ENCODE measurements at regions not wholly inside any gene's neighbourhood (a gene's known extent, or its start where the extent isn't known, plus 50 kb on each side); places are given as distances from the start of the nearest gene placed in this dataset.

GRCh38 chr2:200159829-200160781, 146.4 kb upstream of the SPATS2L start:
- intact Hi-C loops (cut with DNase I), result no loop called here
- WGBS, result 76% methylated on average over 11 of the region's 11 CpGs
- H3K36me3 ChIP-seq, result no peaks in the 10 kb centered on the region
- H3K4me3 ChIP-seq, result no peak overlapping the region
- no peak for DNase-seq (ENCODE audit: low spot score)
- no peaks in the 10 kb centered on the region for H3K4me1 ChIP-seq (replicated peaks)
- no peaks in the 10 kb centered on the region for H3K9me3 ChIP-seq
- H3K27me3 ChIP-seq (replicated peaks; ENCODE audit: insufficient read depth), result no peaks in the 10 kb centered on the region
- no peak overlapping the region for H3K27ac ChIP-seq
- TF ChIP-seq POLR2AphosphoS5 (IDR thresholded peaks at IDR 0.05), result no peak
- no peak for TF ChIP-seq POLR2A (IDR thresholded peaks at IDR 0.05)
- TF ChIP-seq, protein P1, sequence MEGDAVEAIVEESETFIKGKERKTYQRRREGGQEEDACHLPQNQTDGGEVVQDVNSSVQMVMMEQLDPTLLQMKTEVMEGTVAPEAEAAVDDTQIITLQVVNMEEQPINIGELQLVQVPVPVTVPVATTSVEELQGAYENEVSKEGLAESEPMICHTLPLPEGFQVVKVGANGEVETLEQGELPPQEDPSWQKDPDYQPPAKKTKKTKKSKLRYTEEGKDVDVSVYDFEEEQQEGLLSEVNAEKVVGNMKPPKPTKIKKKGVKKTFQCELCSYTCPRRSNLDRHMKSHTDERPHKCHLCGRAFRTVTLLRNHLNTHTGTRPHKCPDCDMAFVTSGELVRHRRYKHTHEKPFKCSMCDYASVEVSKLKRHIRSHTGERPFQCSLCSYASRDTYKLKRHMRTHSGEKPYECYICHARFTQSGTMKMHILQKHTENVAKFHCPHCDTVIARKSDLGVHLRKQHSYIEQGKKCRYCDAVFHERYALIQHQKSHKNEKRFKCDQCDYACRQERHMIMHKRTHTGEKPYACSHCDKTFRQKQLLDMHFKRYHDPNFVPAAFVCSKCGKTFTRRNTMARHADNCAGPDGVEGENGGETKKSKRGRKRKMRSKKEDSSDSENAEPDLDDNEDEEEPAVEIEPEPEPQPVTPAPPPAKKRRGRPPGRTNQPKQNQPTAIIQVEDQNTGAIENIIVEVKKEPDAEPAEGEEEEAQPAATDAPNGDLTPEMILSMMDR (IDR thresholded peaks at IDR 0.05), result no peak

- H3K4me1 ChIP-seq (replicated peaks), result no peaks in the 10 kb centered on the region
- H3K27me3 ChIP-seq (replicated peaks; ENCODE audit: insufficient read depth), result no peaks in the 10 kb centered on the region
- 79% methylated on average over 3 of the region's 3 CpGs for WGBS
- intact Hi-C loops (cut with DNase I), result no loop called here
- H3K4me3 ChIP-seq, result no peak overlapping the region
- DNase-seq (ENCODE audit: low spot score), result no peak
- H3K36me3 ChIP-seq, result no peaks in the 10 kb centered on the region
- TF ChIP-seq POLR2A (IDR thresholded peaks at IDR 0.05) (no peak), POLR2AphosphoS5 (IDR thresholded peaks at IDR 0.05) (no peak)
- TF ChIP-seq, protein P1 (IDR thresholded peaks at IDR 0.05), result no peak
- H3K27ac ChIP-seq, result no peak overlapping the region
- no peaks in the 10 kb centered on the region for H3K9me3 ChIP-seq
These were observed 145.0 kb upstream of the SPATS2L start for GRCh38 chr2:200161458-200161857.

DNA sequence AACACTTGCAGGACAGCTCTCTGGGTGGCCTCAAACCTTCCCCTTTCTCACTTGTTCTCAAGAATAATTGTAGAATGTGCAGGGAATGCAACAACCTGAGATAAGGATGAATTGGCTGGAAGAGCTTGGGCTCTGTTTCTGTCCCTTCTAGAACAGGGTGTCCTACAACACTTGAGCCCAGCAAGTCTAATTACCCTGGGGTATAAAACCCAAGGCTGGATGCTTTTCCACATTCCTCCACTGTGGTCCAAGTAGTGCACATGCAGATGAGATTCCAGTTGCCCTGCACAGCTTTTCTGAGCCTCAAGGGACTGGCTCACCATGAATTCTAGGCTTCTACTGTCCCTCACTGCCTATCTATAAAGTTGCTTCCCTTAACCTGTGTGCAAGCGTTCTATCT, 140.8 kb upstream of the SPATS2L start:
- Histone ChIP-seq H3K27me3 (replicated peaks; ENCODE audit: insufficient read depth) (no peaks in the 10 kb centered on the region), H3K27ac (no peak overlapping the region), H3K9me3 (no peaks in the 10 kb centered on the region), H3K36me3 (no peaks in the 10 kb centered on the region), H3K4me1 (replicated peaks) (no peaks in the 10 kb centered on the region), H3K4me3 (no peak overlapping the region)
- DNase-seq (ENCODE audit: low spot score), result no peak
- TF ChIP-seq POLR2A (IDR thresholded peaks at IDR 0.05) (no peak), POLR2AphosphoS5 (IDR thresholded peaks at IDR 0.05) (no peak)
- intact Hi-C loops (cut with DNase I), result no loop called here
- 93% methylated on average over 1 of the region's 1 CpG for WGBS

- TF ChIP-seq POLR2AphosphoS5 (IDR thresholded peaks at IDR 0.05) (no peak), POLR2A (IDR thresholded peaks at IDR 0.05) (no peak)
- TF ChIP-seq, protein P1 (IDR thresholded peaks at IDR 0.05), result no peak
- no peaks in the 10 kb centered on the region for H3K36me3 ChIP-seq
- no peaks in the 10 kb centered on the region for H3K27me3 ChIP-seq (replicated peaks; ENCODE audit: insufficient read depth)
- intact Hi-C loops (cut with DNase I), result no loop called here
- H3K4me3 ChIP-seq, result no peak overlapping the region
- WGBS, result 80% methylated on average over 12 of the region's 12 CpGs
- no peaks in the 10 kb centered on the region for H3K9me3 ChIP-seq
- H3K27ac ChIP-seq, result no peak overlapping the region
- no peak for DNase-seq (ENCODE audit: low spot score)
- no peaks in the 10 kb centered on the region for H3K4me1 ChIP-seq (replicated peaks)
These were observed 137.6 kb upstream of the SPATS2L start for GRCh38 chr2:200168641-200169555.

DNA sequence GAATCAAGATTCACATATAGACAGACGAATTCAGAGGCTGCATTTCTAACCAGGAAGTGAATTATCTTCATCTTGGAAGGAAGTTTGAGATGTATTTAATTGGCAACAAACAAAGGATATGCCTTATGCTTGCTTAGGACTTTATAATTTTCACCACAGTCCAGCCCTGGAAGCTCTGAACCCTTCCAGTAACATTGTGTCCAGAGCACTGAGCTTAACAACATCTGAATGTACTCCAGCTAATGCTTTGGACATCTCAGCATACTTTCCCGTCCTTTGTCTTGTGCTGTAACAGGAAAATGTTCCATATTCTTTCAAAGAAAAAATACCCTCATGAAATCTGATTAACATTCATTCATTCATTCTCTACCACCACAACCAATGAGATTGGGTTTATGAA, 136.3 kb upstream of the SPATS2L start:
- H3K4me1 ChIP-seq (replicated peaks), result no peaks in the 10 kb centered on the region
- H3K36me3 ChIP-seq, result no peaks in the 10 kb centered on the region
- TF ChIP-seq, protein P1 (IDR thresholded peaks at IDR 0.05), result no peak
- TF ChIP-seq POLR2AphosphoS5 (IDR thresholded peaks at IDR 0.05) (no peak), POLR2A (IDR thresholded peaks at IDR 0.05) (no peak)
- H3K27ac ChIP-seq, result no peak overlapping the region
- intact Hi-C loops (cut with DNase I), result no loop called here
- H3K27me3 ChIP-seq (replicated peaks; ENCODE audit: insufficient read depth), result no peaks in the 10 kb centered on the region
- WGBS, result 42% methylated on average over 2 of the region's 2 CpGs
- DNase-seq (ENCODE audit: low spot score), result no peak
- H3K4me3 ChIP-seq, result no peak overlapping the region
- H3K9me3 ChIP-seq, result no peaks in the 10 kb centered on the region
